Brain microvascular endothelial cell (primary cell): ENCODE measurements at regions not wholly inside any gene's neighbourhood (a gene's known extent, or its start where the extent isn't known, plus 50 kb on each side); places are given as distances from the start of the nearest gene placed in this dataset.

Source experiments
- DNase-seq: peaks from one replicate; pipeline ENCODE4 v3.0.0-alpha.2; 2020
- H3K27ac ChIP-seq: fragments of 250-450 bp; sonication (Bioruptor Pico); 2 replicates; pipeline ENCODE4 v1.5.1; 2020; ENCODE audit warnings: mild to moderate bottlenecking, moderate library complexity
- H3K27me3 ChIP-seq: fragments of 250-450 bp; sonication (Bioruptor Pico); replicated peaks from 2 replicates; pipeline ENCODE4 v1.5.1; 2020; ENCODE audit warnings: mild to moderate bottlenecking
- H3K36me3 ChIP-seq: fragments of 250-450 bp; sonication (Bioruptor Pico); replicated peaks from 2 replicates; pipeline ENCODE4 v1.5.1; 2020; ENCODE audit warnings: mild to moderate bottlenecking
- H3K4me3 ChIP-seq: 2 replicates; pipeline ENCODE4 v1.5.1; 2011; ENCODE audit warnings: low read depth, mild to moderate bottlenecking, control low read depth, low read length, moderate library complexity
- CTCF ChIP-seq: IDR thresholded peaks from 2 replicates; pipeline ENCODE4 v1.5.1; 2011; ENCODE audit warnings: low read depth, mild to moderate bottlenecking, moderate library complexity, low read length, control low read depth, inconsistent platforms; ENCODE audit errors: missing control alignments
- in situ Hi-C: cut with HindIII; loops from 2 replicates; pipeline ENCODE4 v1.10.0; 2017; ENCODE audit warnings: low sequenced_read_pairs, low pct_ligation_motif_present

DNA sequence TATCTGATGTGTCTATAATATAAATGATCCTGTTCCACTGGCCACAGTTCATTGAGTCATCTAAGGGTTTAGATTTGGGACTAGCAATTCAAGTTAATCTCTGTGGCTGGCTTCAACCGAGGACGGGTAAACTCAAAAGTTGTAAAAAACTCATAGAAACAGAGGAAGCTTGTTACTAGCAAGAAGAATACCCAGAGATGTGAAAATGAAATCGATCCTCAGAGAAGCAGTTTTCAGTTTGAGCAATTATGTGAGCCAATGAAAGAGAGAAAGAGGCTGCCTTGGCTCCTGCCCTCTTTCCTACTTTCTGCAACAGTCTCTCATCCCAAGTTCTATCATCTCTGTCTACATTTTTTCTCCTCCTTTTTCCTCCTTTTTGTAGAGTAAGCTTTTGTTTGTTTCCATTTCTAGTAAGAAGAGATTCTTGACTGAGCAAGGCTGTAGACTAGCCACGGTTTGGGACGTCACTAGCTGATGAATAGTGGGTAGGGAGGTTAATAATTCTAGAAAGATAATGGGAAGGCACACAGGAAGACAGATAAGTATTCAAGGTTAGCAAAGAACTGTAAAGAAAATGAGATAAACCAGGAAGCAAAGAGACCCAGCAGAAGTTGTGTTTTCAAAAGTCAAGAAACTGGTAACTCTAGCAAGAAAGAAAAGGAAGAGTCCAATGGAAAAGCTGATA lies 298.9 kb upstream of the NR2F2 start:
- TF ChIP-seq CTCF: no peak
- Histone ChIP-seq H3K36me3 (no peaks in the 10 kb centered on the region), H3K27me3 (no peaks in the 10 kb centered on the region), H3K4me3 (no peak overlapping the region), H3K27ac (no peak overlapping the region)
- in situ Hi-C loops: loop anchor here (25.0 kb wide), 1 partner anchor 744 kb away; no protein-coding TSS in a partner anchor
- no peak for DNase-seq

- TF ChIP-seq CTCF: no peak
- DNase-seq: no peak
- Histone ChIP-seq H3K27me3 (no peaks in the 10 kb centered on the region), H3K27ac (no peak overlapping the region), H3K36me3 (no peaks in the 10 kb centered on the region), H3K4me3 (no peak overlapping the region)
- in situ Hi-C loops: loop anchor here (25.0 kb wide), 1 partner anchor 748 kb away; no protein-coding TSS in a partner anchor
These were observed 295.4 kb upstream of the NR2F2 start for GRCh38 chr15:96035091-96035490.

GRCh38 chr15:96035635-96036034 lies 294.9 kb upstream of the NR2F2 start:
- no peaks in the 10 kb centered on the region for H3K27me3 ChIP-seq
- in situ Hi-C loops: loop anchor here (25.0 kb wide), 1 partner anchor 748 kb away; no protein-coding TSS in a partner anchor

DNA sequence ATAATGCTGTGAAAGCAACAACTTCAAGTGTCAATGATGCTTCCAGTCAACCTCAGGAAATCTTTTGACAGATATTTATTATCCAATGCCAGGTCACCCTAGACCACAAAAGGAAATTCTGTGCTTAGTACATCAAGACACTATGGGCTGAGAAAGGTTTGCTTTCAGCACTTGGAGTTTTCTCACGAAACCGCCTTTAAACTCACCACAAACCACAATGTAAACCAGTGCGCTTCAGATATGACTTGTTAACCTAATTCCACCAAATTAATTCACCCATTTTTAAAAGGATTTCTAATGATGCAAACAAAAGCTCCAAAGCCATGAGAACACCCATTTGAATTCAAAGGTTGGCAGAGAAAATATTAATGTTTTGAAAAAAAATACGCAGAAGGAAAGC lies 292.9 kb upstream of the NR2F2 start:
- no peak for TF ChIP-seq CTCF
- Histone ChIP-seq H3K4me3 (no peak overlapping the region), H3K36me3 (no peaks in the 10 kb centered on the region), H3K27ac (no peak overlapping the region), H3K27me3 (no peaks in the 10 kb centered on the region)
- DNase-seq: peak; percentile 22
- in situ Hi-C loops: loop anchor here (25.0 kb wide), 1 partner anchor 750 kb away; no protein-coding TSS in a partner anchor

More at GRCh38 chr15:96035635-96036034, 294.9 kb upstream of the NR2F2 start:
- DNase-seq: no peak
- no peak for TF ChIP-seq CTCF
- H3K27ac ChIP-seq: no peak overlapping the region
- no peaks in the 10 kb centered on the region for H3K36me3 ChIP-seq
- no peak overlapping the region for H3K4me3 ChIP-seq

DNA sequence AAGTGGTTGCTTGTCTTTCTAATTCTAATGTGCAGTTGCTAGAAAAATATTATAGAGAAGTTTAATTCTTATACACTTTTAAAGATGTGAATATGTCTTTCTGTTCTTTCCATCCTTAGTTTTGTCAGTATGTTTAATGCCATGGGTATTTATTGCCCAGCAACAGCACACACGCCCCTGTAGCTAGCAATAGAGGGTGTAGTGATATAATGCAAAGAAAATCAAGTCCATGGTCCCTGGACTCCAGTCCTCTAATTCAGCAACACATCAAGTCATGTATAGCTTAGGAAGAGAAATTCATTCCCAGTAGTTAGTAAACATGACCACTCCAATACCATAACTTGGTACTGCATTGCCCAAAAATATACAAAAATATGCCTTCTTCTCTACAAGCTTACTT lies 292.4 kb upstream of the NR2F2 start:
- Histone ChIP-seq H3K36me3 (no peaks in the 10 kb centered on the region), H3K4me3 (no peak overlapping the region), H3K27me3 (no peaks in the 10 kb centered on the region), H3K27ac (no peak overlapping the region)
- DNase-seq: no peak
- no peak for TF ChIP-seq CTCF
- in situ Hi-C loops: loop anchor here (25.0 kb wide), 1 partner anchor 751 kb away; no protein-coding TSS in a partner anchor
